COLO668 (cell line): ENCODE measurements at regions not wholly inside any gene's neighbourhood (a gene's known extent, or its start where the extent isn't known, plus 50 kb on each side); places are given as distances from the start of the nearest gene placed in this dataset.
A peak's percentile ranks its signal among the peaks of the same experiment; 100 is the strongest.

Experiments
- DNase-seq: peaks from one replicate; lab custom pipeline; 2025; ENCODE audit not compliant: unreplicated experiment; lab: John Stamatoyannopoulos, UW

DNA sequence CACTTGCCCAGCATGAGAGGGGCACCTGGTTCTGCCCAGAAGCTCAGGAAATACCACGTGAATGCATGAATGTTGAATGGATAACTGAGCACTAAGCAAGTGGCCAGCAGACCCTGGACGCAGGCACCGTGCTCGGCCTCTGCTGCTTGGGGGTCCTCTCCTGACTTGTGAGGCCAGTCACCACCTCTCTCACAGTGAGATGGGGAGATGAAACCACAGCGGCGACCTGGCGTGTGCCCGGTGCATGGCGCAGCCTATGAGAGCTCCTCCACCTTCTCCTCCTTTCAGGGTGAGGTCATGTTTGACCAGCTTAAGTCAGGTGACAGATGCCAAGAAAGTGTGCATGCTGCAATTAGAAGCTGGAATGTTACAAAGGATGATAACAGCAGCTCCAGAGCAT is 75.5 kb downstream of the HMX1 start:
- DNase-seq, result no peak

DNA sequence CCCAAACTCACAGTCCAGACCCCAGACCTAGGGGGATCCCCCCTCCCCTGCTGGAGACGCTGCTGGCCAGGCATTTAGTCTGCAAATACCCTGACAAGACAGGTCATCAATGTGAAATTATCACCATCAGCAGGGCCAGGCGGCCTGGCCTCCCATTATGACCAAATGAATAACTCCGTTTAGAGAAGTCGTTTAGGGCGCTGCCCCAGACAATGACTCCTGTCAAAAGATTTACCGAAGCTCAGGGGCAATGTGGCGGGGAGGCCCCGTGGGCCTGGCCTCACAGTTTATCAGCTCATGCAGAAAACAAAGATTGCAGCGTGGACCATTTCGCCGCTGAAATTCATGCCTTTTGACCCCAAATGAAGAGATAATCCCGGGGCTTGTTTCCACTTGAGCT is 76.5 kb downstream of the HMX1 start:
- no peak for DNase-seq

- no peak for DNase-seq
Observed at GRCh38 chr4:8794491-8794890, 77.1 kb downstream of the HMX1 start.

DNA sequence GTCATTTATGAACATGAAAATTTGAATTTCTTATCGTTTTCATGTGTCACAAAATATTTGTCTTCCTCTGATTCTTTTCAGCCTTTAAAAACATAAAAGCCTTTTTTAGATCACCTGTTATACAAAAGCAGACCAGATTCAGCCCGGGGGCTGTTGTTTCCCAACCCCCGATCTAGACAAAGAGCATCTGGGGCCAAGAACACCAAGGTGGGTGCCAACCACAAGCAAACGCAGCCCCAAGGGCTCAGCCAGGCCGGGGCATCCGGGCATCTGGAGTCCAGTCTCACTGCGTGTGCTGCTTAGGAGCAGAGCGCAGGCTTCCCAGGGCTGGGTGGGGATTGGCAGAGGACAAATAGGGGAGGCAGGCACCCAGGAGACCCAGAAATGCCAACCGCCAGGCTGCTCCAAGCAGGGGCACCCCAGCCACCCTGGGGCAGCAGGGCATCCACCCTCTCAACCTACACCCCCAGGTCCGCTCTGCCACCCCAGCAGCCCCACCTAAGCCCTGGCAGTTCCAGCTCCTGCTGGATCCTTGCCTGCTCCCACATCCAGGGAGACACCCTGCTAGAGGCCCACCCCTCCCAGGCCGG is 78.0 kb downstream of the HMX1 start:
- no peak for DNase-seq

DNA sequence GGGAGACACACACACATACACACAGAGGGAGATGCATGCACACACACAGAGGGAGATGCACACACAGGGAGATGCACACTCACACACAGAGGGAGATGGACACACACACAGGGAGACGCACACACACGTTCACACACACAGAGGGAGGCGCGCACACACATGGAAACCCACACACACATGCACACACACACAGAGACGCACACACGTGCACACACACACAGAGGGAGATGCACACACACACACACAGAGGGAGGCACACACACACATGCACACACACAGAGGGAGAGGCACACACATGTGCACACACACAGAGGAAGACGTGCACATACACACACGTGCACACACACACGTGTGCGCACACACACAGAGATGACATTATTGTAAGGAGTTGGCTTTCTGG is 79.1 kb downstream of the HMX1 start:
- no peak for DNase-seq

- no peak for DNase-seq
Observed at GRCh38 chr4:8791609-8792008, 80.0 kb downstream of the HMX1 start.

DNA sequence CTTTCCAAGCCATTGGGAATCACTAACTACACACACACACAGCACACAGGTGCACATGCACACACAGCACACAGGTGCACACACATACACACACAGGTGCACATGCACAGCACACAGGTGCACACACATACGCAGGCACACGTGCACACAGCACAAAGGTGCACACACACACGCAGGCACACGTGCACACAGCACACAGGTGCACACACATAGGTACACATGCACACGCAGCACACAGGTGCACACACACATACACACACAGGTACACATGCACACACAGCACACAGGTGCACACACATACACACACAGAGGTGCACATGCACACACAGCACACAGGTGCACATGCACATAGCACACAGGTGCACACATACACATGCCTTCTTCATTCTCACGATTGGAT is 80.9 kb downstream of the HMX1 start:
- DNase-seq, result no peak

GRCh38 chr4:8788174-8788573 is 83.5 kb downstream of the HMX1 start:
- no peak for DNase-seq

DNA sequence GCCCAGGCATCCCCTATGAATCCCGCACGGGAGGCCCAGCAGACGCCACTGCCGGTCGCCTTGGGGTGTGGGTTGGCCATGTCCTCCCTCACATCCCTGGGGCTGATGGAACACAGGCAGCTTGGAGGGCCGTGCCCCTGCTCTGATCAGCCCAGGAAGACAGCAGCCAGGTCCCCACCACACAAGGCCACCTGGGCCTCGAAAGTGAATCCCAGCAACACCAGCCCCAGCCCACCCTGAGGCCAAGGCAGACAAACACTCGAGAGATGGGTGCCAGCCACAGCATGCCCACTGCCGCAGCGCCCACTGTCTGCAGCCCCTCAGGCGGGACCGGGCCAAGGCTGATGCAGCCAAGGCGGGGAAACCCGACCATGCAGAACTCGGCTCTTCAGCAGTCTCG is 85.5 kb downstream of the HMX1 start:
- DNase-seq, result no peak

DNA sequence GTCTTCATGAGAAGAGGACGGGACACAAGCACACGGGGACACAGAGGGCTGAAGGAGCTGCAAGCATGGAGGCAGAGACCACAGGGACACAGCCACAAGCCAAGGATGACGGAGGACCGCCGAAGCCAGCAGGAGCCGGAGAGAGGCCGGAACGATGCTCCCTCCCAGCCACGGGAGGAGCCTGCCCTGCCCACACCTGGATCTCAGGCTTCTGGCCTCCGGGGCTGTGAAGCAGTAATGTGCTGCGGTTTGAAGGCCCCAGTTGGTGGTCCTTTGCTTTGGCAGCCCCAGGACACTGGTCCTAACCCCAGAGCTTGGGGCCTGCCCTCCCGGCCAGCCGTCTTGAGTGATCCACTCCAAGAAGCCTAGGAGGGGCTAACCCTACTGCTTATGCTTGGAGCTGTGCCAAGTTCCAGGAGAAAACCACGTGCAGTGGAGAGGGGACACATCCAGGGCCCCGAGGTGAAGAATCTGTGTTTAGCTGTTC is 85.9 kb downstream of the HMX1 start:
- DNase-seq, result no peak

DNA sequence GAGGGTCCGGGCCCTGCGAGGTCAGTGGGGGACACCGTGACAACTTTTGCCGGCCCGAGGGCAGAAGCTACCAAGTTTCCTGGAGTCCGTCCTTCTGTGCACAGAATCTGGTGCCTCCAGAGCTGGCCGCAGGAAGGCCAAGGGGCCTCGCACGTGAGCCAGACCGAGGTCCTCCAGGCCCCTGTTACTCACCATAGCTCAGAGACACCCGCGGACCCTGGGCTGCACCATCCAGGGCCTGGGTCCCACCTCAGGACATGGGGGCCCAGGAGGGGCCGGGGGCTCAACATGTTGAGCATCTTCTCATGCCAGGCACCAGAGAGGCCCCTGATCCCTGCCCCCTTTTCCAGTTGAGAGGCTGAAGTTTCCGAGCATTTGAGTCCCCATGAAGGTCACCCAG is 87.9 kb downstream of the HMX1 start:
- DNase-seq, result no peak

- no peak for DNase-seq
Observed at GRCh38 chr4:8782135-8782534, 89.5 kb downstream of the HMX1 start.

GRCh38 chr4:8781641-8782040 is 90.0 kb downstream of the HMX1 start:
- no peak for DNase-seq

GRCh38 chr4:8780596-8781368 is 90.9 kb downstream of the HMX1 start:
- DNase-seq, result no peak

GRCh38 chr4:8780086-8780485 is 91.6 kb downstream of the HMX1 start:
- no peak for DNase-seq

GRCh38 chr4:8779490-8779932 is 92.1 kb downstream of the HMX1 start:
- no peak for DNase-seq

DNA sequence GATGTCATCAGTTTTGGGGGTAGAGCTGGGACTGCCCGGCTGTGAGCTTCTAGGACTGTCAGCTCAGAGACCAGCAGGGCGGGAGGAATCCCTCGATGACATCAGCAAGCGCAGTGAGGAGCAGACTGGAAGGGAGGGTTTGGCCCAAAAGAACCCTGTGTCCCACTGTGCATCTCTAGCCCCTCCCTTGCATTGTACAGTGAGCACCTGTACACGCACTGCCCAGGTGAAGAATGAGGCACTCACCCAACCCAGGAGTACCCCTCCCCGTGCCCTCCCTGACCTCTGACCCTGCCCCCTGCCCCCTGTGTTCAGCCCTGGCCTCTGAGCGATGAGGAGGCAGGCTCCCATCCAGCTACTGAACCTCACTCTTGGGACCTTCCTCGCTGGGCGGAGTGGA is 92.9 kb downstream of the HMX1 start:
- no peak for DNase-seq

DNA sequence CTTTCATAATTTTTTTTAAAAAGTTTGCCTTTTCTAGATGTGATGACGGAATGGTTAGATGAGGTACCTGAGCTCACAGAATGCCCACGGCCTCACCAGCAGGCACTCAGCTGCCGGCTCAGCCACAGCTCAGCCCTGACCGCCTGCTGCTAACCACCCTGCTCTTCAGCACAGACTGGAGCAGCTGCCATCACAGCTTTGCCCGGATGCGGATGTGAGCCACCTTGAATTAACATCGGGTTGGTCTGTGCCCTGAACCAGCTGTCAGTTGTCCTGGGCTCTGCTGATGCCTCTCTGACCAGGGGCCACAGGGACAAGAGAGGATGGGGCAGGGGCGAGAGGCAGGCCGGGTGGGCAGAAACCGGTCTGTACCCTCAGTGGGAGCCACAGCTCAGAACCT is 93.3 kb downstream of the HMX1 start:
- DNase-seq, result peak; percentile 13

GRCh38 chr4:8777320-8778196 is 94.1 kb downstream of the HMX1 start:
- no peak for DNase-seq

- DNase-seq, result no peak
Observed at GRCh38 chr4:8776366-8776765, 95.3 kb downstream of the HMX1 start.

DNA sequence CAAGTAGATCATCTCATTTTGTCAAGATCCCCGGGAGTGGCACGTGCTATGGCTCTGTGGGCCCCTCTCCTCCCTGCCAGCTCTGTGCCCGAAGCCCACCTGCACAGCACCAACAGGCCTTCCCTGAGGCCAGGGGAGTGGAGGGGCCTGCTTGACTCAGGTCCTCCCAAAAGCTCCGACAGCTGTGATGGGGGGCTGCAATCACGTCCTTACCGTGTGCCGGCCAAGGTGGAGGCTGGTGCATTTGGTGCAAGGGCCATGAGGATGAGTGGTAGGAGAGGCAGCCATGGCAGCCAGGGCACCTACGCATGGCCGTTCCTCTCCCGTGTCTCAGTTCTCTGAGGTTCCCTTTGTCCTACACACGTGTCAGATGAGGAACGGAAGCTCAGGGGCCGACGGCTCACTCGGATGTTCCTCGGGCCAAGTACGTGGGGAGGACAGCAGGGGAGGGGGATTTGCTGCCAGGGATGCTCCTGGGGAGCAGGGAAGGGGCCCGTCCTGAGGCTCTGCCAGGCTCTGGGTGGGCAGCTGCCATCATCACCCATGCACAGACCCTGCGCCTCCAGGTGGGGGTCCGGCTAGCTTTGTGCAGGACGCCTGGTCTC is 95.8 kb downstream of the HMX1 start:
- no peak for DNase-seq
